NCI-H2196 (cell line): ENCODE measurements at regions not wholly inside any gene's neighbourhood (a gene's known extent, or its start where the extent isn't known, plus 50 kb on each side); places are given as distances from the start of the nearest gene placed in this dataset.
"Not testable (repeated sequence)": the region's sequence is repeated elsewhere in the genome, so short reads cannot be mapped to it uniquely, and the experiment has no call there.

ENCODE experiments used
- DNase-seq: peaks from one replicate; lab custom pipeline; 2025; ENCODE audit not compliant: unreplicated experiment; lab: John Stamatoyannopoulos, UW

DNA sequence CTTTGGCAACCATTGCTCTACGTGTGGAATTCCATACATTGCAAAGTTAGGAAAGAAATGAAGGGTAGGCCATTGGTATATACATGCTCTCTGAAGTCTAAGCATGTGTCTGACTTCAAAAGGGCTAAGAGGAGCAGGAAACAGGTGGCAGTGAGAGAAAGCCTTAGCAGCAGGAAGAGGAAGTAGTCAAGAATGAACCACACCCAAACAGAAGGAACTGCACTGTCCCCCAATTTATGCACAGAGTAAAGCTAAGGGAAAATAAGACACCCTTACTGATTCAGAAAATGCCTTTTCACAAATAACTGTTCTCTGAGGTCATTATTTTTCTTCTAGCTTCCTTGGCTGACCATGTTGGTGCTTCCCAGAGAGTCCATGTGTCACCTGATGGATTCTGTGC is 575.4 kb downstream of the NTRK3 start:
- no peak for DNase-seq

DNA sequence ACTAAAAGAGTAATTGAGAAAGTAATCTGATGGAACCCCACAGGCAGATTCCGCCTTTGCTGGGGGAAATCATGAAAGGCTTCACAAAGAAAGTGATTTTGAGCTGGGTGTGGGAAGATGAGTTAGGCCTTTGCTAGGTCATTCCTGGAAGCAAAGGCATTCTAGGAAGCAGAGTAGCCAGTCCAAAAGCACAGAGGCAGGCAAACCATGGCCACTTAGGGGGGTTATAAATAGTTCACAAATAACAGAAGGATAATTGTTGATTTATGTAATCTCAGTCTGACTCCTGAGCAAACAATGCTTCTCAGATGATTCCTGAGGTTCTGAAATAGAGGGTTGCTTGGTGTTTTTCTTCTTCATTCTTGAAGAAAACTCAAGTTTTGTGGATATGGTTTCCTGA is 576.3 kb downstream of the NTRK3 start:
- DNase-seq = no peak

DNA sequence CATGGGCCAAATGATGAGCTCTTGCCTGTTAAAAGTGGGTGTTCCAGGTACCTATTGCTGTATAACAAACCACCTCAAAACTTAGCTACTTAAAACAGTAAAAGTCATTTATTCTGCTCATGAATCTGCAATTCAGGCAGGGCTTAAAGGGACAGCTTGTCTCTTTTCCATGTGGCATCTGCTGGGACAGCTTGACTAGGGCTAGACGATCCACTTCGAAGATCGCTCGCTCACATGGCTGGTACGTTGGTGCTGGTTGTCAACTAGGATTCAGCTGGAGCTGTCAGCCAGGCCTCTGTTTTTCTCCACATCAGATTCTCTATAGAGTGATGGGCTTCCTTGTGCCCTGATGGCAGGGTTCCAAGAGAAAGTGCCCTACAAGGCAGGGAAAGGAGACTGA is 581.3 kb downstream of the NTRK3 start:
- DNase-seq = no peak

DNA sequence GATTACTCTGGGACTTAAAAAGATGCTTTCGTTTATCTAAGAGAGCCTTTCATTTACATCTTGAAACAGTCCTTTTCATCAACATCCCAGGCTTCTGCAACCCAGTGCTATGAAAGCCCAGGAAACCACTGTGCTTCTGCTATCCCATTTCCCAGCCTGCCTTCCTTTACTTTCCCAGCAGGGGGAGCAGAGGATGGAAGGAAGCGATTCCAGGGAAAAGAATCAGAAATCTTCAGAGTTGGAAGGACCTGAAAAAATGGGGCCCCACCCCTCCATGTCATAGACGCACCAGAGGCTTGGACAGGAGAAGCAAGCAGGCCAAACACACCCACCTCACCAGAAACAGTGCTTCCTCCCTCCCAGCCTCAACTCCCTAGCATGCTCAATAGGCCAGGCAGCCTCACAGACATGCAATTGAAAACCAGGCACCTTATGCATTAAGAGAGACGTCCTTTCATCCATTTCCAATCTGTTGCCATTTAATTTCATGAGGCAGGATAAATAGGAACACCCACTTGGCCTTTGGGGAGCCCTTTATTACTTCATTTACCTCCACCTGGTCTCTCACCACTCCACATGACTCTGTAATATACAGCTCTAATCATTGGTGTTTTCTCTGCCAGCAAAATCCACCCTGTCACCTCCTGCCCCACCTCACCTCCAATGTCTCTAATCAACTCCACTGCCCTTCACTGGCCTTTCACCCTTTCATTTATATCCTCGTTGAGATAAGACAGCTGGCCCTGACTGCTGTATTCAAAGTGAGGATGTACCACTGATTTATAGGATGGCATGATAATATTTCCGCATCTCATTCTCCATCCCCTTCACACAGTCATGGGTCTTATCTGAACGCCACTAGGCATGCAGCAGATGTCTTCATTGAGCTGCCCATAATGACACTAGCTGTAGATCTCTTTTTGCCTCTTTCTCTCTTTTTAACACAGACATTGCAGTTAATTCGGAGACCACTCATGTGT is 583.9 kb downstream of the NTRK3 start:
- peak; percentile 2 for DNase-seq

DNA sequence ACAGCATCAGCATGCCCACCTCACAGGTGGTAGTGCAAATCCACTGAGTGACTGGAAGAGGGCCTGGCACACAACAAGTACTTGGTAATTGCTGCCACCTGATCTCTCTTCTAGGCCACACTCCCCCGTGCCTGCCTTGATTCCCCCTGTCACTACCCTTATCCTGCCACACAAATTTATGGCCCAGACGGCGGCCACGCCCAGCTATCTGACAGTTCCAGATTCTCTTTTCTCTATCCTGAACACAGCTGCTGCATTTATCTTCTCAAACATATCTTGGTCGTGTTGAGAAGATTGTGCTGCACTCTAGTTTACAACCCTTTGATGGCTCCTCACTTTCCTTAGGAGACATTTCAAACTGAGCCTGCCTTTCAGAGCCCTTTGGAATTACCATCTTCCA is 585.2 kb downstream of the NTRK3 start:
- no peak for DNase-seq

DNA sequence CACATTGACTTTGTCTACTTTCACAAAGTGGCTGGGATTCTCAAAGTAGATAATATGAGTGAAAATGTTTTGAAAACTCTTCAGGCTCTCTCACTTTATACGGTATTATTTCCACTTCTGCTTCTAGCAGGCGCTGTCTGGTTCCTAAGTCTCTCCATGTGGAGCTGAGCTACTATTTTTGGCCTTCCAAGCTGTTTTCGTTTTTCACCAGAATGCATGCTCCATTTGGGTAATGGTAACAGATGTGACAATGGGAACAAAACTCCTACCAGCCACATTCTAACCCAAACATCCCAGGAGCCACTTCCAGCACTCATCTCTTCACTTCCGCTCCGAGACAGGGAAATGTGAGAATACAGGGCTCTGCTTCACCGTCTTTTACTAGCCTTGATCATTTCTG is 586.7 kb downstream of the NTRK3 start:
- no peak for DNase-seq

DNA sequence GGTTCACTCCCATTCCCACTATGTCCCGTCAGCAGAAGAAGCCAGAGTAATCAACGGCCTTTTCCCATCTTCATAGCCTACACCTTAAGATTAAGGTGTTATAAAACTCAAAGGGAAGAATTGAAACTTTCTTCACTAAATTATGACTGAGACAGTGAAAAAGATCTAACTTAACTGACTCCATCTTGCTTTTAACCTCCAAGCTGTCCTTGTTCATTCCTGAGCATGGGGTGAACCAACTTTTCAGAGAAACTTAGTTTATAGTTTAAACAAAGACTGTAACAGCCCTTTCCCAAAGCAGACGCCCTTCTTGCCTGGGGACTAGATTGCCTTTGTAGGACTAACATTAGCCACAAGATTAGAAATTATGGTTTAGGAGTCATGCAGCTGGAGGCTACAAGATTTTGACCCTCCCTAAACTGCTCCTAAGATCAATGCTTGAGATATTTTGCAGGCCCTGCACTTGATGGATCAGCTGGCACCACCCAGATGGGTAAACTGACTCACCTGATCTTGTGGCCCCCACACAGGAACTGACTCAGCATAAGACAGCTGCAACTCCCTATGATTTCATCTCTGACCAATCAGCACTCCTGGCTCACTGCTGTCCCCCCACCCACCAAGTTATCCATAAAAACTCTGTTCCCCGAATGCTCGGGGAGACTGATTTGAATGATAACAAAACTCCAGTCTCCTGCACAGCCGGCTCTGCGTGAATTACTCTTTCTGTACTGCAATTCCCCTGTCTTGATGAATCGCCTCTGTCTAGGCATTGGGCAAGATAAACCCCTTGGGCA is 587.6 kb downstream of the NTRK3 start:
- DNase-seq = not testable (repeated sequence)

DNA sequence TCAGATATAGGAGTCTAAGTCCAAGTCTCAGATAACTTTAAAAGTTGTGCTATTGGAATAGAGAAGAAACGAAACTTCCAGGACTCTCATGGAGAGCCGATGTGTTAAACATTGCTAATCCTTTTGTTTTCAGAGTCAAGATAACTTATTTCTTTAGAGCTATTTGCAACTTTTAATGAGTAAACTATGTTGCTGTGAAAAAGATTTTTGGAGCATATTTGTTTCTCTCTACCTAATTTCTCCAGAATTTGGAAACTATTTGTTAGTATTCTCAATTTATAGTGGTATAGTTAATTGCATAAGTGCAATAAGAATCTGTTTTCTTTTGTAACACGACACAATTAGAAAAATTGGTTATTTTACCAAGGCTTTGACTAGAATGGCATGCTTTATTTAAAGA is 588.9 kb downstream of the NTRK3 start:
- no peak for DNase-seq

DNA sequence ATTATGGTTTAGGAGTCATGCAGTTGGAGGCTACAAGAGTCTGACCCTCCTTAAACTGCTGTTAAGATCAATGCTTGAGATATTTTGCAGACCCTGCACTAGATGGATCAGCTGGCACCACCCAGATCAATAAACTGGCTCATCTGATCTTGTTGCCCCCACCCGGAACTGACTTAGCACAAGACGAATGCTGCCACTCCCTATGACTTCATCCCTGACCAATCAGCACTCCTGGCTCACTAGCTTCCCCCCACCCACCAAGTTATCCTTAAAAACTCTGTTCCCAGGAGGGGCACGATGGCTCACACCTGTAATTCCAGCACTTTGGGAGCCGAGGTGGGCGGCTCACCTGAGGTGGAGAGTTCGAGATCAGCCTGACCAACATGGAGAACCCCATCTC is 594.0 kb downstream of the NTRK3 start:
- no peak for DNase-seq

DNA sequence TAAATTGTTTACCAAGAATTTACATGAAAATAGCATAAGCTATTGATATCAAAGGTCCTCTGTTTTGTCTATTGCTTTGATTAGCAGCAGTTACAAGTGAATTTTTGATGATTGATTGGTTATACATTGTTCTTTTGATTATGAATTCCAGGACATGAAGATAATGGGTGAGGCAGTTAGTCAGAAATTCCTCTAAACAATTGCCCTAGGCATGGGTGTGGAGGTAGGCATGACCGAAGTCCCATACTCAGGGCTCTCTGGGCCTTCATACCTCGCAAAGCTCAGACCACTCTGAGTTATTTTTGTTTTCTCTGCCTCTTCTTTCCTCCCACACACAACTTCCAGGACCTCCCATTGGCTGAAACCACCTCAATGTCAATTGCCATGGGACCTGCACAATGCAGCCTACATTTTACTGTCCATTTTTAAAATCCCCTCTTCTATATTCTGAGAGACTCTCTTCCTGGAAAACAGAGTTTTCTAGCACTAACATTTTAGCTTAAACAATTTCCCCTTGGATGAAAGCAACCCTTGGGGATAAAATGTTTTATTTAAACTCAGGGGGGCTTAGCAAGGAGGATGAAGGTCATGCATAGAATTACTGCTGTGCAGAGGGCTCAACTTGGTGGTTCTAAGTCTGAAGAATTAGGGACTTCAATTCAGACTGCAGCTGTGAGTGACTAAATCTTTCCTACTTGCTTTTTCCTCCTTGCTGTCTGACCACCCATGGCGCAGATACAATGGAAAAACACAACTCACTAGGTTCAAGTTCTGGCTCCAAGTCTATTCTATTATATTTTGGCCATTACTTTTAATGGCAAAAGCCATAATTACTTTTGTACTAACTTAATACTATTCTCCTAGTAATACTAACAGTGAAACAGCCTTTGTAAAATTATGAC is 594.8 kb downstream of the NTRK3 start:
- no peak for DNase-seq

DNA sequence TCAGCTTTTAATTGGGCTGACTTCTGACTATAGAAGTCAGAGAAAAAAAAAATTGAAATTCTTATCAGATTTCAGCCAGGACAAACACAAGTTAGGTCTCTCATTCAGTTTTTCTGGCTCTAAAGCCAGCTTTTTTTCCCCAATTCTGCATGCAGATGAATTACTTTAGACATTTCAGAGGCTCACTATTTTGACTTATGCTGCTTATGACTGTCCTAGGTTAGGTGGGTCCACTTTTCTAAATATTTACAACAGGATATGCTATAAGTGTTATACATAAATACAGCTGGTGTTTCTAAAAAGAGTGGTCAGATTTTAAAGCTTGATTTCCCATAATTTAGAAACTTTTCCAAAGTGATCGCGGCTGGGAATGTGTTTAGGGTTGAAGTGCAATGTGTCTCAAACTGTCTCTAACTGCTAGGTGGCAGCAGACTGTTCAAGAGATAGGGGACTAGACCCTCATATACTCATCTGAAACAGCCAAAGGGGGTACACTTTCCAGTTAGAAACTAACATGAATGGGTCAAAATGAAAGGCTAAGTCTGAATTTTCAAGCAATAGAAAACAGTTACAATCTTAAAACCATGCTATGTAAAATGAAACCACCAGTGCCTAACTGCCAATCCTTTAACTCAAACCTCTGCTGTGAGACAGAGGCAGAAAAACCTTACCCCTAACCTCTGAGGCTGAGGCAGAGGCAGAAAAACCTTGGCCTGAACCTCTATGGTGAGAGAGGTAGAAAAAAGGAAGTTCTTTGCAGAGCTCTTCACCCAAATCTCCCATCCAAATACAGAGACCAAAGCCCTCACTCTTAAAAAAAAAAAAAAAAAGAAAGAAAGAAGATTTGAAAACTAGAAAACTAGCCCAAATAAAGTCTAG is 596.0 kb downstream of the NTRK3 start:
- DNase-seq = no peak

DNA sequence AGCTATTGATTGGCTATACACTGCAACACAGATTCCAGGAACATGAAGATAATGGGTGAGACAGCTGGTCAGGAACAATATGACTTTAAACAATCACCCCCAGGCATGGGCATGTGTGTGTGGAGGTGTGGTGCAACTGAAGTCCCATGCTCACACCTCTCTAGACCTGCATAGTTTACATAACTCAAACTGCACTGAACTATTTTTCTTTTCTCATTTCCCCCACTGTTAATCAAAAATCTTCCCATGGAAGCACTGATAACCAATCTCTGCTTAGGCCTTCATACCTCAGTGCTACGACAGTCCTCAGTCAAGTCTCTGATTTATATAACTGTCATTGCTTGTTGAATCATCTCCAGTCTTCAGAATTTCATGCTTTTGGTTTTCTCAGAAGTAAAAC is 600.2 kb downstream of the NTRK3 start:
- DNase-seq = no peak

DNA sequence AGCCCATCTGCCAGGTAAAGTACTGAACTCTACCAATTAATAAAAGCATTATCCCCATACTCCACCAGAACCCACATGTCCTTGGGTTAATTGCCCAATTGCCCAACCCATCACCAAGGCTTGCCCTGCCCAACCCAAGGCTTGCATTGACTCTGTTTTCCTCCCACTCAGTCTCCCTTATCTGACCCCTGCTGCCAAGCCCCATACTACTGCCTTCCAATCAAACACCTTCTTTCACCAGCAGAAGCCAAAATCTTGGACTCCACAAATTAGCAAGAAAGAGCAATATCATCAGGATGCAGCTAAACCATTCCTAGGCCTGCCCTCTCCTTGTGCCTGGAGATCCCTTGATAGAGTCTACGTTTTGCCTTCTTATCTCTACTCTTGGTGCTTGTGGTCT is 602.9 kb downstream of the NTRK3 start:
- DNase-seq = no peak

DNA sequence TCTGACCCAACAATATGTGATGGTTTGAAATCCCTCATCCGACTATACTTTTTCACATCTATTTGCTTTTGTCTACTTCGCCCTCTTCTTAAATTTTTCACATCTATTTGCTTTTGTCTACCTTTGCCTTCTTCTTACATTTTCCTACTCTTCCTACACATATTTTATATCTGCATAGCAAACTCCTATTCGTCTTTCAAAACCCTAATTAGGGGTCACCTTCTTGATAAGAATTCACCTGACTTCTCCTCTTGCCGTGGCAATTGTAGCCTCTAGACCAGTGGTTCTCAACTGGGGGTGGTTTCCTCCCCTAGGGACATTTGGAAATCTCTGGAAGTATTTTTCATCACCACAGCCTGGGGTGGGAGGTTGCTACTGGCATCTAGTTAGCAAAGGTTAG is 607.4 kb downstream of the NTRK3 start:
- no peak for DNase-seq

DNA sequence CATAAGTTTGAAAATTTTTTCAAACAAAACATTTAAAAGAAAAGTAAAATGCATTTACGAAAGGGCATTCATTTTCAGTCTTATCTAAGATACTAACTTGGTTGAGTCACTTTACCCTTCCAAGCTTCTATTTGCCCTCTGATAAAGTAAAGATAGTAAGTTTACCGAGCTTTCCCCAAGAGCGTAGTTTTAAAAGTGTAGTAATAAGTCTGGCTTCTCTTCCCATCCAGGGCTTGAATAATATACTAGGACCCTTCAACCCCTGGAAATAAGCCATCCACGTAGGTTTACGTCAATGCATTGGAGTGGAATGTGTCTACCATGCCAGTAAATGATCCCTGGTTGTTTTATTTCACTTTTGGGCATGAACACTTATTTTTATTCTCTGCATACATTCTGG is 608.3 kb downstream of the NTRK3 start:
- no peak for DNase-seq

DNA sequence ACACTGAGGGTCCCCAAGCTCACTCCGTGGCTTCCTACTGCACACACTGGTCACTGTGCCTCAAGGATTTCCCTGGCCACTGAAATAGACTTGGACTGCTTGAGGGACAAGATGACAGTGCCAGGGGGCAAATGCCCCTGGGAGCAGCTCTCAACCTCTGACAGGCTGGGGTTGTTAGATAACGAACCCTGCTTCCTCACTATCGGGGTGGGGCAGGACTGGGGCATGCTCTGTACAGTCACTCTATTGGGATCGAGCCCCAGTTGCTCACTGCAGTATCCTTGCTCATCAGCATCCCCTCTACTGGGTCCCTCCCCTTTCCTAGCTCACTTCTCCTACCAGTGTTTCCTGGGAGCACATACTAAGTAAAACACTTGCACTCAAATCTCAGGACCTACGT is 610.8 kb downstream of the NTRK3 start:
- no peak for DNase-seq

DNA sequence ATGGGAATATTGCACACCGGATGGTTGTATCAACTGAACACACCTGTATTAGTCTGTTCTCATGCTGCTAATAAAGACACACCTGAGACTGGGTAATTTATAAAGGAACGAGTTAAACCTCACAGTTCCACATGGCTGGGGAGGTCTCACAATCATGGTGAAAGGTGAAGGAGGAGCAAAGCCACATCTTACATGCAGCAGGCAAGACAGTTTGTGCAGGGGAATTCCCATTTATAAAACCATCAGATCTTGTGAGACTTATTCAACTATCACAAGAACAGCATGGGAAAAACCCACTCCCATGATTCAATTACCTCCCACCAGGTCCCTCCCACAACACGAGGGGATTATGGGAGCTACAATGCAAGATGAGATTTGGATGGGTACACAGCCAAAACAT is 613.5 kb downstream of the NTRK3 start:
- not testable (repeated sequence) for DNase-seq

DNA sequence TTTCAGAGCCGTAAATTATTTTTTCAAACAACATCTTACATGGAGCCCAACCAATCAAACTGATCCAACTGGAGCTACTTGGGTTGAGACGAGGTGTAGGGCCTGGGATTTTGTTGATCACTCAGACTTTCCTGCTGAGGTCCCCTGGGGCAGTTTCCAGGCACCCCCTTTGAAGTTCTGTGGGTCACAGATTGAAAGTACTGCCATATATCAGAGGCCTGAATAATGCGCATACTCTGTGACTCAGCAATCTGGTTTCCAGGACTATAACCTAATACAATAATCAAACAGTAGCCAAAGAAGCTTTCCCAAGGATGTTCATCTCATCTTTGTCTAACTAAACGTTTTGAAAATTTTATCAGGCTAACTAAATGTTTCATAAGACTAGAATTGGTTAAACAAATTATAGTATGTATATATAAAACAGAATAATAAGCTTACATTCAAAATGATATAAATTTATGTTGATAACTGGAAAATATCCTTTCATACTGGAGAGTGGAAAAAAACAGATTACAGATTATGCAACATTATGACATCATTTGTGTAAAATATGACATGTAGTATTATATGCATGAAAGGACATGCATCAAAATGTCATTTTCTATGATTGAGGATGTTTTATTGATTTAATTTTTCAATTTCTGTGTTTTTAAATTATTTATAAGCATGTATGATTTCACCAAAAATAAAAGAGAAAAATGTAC is 617.1 kb downstream of the NTRK3 start:
- no peak for DNase-seq

DNA sequence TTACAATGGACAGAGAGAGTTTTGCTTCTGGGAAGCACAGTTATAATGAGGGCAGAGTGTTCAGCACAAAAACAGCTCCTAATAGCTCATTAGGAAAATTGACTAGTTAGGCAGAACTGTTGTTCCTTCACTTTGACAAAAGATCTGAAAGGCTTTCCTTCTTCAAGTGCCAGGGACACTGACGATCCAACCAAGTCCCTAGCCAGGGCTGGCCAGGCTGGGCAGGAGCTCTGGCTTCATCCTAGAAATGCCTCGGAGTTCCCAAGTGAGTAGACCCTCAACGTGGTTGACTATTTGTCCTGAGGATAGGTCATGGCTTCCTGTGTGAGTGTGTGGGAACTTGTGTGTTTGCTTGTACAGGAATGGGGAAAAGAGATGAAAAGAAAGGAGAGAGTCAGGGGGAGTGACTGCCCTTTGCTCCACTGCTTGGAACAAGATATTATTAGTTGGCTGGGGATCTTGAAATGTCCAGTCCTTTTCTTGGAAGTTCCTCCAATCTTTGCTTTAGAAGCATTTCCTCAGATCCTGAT is 617.9 kb downstream of the NTRK3 start:
- no peak for DNase-seq
